ENCODE measurements at regions not wholly inside any gene's neighbourhood (a gene's known extent, or its start where the extent isn't known, plus 50 kb on each side); places are given as distances from the start of the nearest gene placed in this dataset.

DNA sequence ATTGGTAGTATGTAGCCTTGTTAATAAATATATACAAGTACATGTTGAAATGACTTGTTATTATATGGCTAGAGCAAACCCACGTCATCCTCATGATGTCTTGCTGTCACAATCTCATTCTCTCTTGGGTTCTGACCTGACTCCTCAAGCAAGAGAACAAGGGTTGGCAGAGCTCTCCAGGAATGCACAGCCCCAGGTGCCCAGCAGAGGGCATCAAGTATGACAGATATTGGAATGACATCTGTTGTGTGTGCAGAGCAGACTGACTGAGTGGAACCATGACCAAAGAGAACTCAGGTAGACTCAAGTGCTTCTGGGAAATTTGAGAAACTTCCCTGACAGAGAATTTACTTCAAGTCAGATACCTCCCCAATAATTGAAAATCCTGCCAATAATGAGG lies 90.6 kb downstream of the PAX1 start:
- Histone ChIP-seq H3K9me3 (ENCODE audit: control insufficient read depth, low read depth, low read length) (no peaks in the 10 kb centered on the region), H3T11ph (ENCODE audit: low read length) (no peak overlapping the region), H3K23me2 (ENCODE audit: insufficient read length, low read depth, low read length, poor library complexity, severe bottlenecking) (no peaks in the 10 kb centered on the region), H3K4me2 (ENCODE audit: insufficient read depth, insufficient read length, low read length) (no peak overlapping the region), H2BK5ac (ENCODE audit: insufficient read length, low read length) (no peak overlapping the region), H2BK120ac (ENCODE audit: low read depth, low read length, poor library complexity, severe bottlenecking) (no peak overlapping the region), H2BK15ac (ENCODE audit: low read depth, low read length) (no peak overlapping the region), H4K91ac (ENCODE audit: insufficient read length, low read depth, low read length) (no peak overlapping the region), H3K27ac (ENCODE audit: insufficient read length, low read depth, low read length) (no peak overlapping the region), H4K5ac (ENCODE audit: insufficient read length, low read depth, low read length) (no peak overlapping the region), H4K20me1 (ENCODE audit: control insufficient read depth, insufficient read depth, insufficient read length) (no peaks in the 10 kb centered on the region), H3K4me1 (ENCODE audit: insufficient read depth, low read length) (no peaks in the 10 kb centered on the region), H3K4ac (ENCODE audit: low read depth, low read length) (no peak overlapping the region), H3K18ac (ENCODE audit: insufficient read length, low read depth, low read length) (no peak overlapping the region), H2AFZ (ENCODE audit: low read length) (no peak overlapping the region), H2BK12ac (ENCODE audit: insufficient read length, low read depth, low read length) (no peak overlapping the region), H3K79me1 (ENCODE audit: insufficient read depth, low read depth, low read length, poor library complexity, severe bottlenecking) (no peaks in the 10 kb centered on the region), H3K9ac (ENCODE audit: extremely low read depth, insufficient read length, low read length) (no peak overlapping the region), H3K14ac (ENCODE audit: insufficient read depth, low read length) (no peak overlapping the region), H2AK5ac (ENCODE audit: insufficient read length, low read length) (no peak overlapping the region), H3K56ac (ENCODE audit: insufficient read length, low read depth, low read length) (no peak overlapping the region), H3K79me2 (ENCODE audit: insufficient read depth, low read length) (no peaks in the 10 kb centered on the region), H3K23ac (ENCODE audit: insufficient read length, low read depth, low read length) (no peak overlapping the region), H4K8ac (replicated peaks; ENCODE audit: insufficient read length, low read depth, low read length) (no peak overlapping the region), H3K27me3 (ENCODE audit: insufficient read depth, low read length) (no peaks in the 10 kb centered on the region), H2BK20ac (ENCODE audit: low read depth, low read length, poor library complexity, severe bottlenecking) (no peak overlapping the region)
- TF ChIP-seq, protein P1, sequence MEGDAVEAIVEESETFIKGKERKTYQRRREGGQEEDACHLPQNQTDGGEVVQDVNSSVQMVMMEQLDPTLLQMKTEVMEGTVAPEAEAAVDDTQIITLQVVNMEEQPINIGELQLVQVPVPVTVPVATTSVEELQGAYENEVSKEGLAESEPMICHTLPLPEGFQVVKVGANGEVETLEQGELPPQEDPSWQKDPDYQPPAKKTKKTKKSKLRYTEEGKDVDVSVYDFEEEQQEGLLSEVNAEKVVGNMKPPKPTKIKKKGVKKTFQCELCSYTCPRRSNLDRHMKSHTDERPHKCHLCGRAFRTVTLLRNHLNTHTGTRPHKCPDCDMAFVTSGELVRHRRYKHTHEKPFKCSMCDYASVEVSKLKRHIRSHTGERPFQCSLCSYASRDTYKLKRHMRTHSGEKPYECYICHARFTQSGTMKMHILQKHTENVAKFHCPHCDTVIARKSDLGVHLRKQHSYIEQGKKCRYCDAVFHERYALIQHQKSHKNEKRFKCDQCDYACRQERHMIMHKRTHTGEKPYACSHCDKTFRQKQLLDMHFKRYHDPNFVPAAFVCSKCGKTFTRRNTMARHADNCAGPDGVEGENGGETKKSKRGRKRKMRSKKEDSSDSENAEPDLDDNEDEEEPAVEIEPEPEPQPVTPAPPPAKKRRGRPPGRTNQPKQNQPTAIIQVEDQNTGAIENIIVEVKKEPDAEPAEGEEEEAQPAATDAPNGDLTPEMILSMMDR (conservative IDR thresholded peaks at IDR 0.05): peak; percentile 58
- Mint-ChIP-seq H3K27ac (no peak overlapping the region), H3K27me3 (ENCODE audit: low read depth) (peaks cover 6% of the 10 kb centered on the region; the same call in 1 of the 2 replicates), H3K36me3 (ENCODE audit: insufficient read depth in 1 of 3, low read depth in 3 of 3) (no peaks in the 10 kb centered on the region), H3K9me3 (no peaks in the 10 kb centered on the region; a peak in 1 of 5 replicates), H3K4me1 (no peaks in the 10 kb centered on the region), H3K4me3 (no peak overlapping the region)
- no CpG with 5 or more reads among the region's 1 CpG for WGBS (ENCODE audit: extremely low coverage, insufficient read length, low lambda C conversion rate)
- no peak for DNase-seq

All from H9 (cell line).